ENCODE measurements at regions not wholly inside any gene's neighbourhood (a gene's known extent, or its start where the extent isn't known, plus 50 kb on each side); places are given as distances from the start of the nearest gene placed in this dataset.

- TF ChIP-seq NFRKB (IDR thresholded peaks at IDR 0.05) (no peak), FOXK2 (IDR thresholded peaks at IDR 0.05) (no peak), BHLHE40 (IDR thresholded peaks at IDR 0.05; ENCODE audit: borderline replicate concordance) (no peak), ELF4 (IDR thresholded peaks at IDR 0.05) (no peak), TARDBP (IDR thresholded peaks at IDR 0.05) (no peak), ZNF384 (IDR thresholded peaks at IDR 0.05) (no peak), CTBP1 (IDR thresholded peaks at IDR 0.05; ENCODE audit: borderline replicate concordance) (no peak)
Observed at GRCh38 chr2:117502121-117502520, 312.4 kb upstream of the DDX18 start.

Measured in HEK293T (cell line).